H9 (cell line): ENCODE measurements at regions not wholly inside any gene's neighbourhood (a gene's known extent, or its start where the extent isn't known, plus 50 kb on each side); places are given as distances from the start of the nearest gene placed in this dataset.

Source experiments
- DNase-seq: peaks from one replicate; pipeline ENCODE4 v3.0.0-alpha.2; 2017
- H2AFZ ChIP-seq: one replicate; pipeline ENCODE4 v1.6.1; 2013; ENCODE audit warnings: mild to moderate bottlenecking, low read length, control low read depth, moderate library complexity
- H2AK5ac ChIP-seq: 2 replicates; pipeline ENCODE4 v1.6.1; 2013; ENCODE audit warnings: low read length, control low read depth, mixed read lengths; ENCODE audit not compliant: insufficient read length
- H2BK120ac ChIP-seq: one replicate; pipeline ENCODE4 v1.6.1; 2013; ENCODE audit warnings: low read depth, mild to moderate bottlenecking, low read length, control low read depth, inconsistent platforms; ENCODE audit not compliant: poor library complexity, severe bottlenecking
- H2BK12ac ChIP-seq: 2 replicates; pipeline ENCODE4 v1.6.1; 2013; ENCODE audit warnings: low read length, control low read depth, mixed read lengths, low read depth; ENCODE audit not compliant: insufficient read length
- H2BK15ac ChIP-seq: 2 replicates; pipeline ENCODE4 v1.6.1; 2013; ENCODE audit warnings: low read depth, low read length, control low read depth
- H2BK20ac ChIP-seq: one replicate; pipeline ENCODE4 v1.6.1; 2013; ENCODE audit warnings: low read depth, mild to moderate bottlenecking, low read length, control low read depth, inconsistent platforms; ENCODE audit not compliant: poor library complexity, severe bottlenecking
- H2BK5ac ChIP-seq: 2 replicates; pipeline ENCODE4 v1.6.1; 2013; ENCODE audit warnings: low read length, control low read depth, mixed read lengths; ENCODE audit not compliant: insufficient read length
- H3K14ac ChIP-seq: 2 replicates; pipeline ENCODE4 v1.6.1; 2013; ENCODE audit warnings: low read length, control low read depth; ENCODE audit not compliant: insufficient read depth
- H3K18ac ChIP-seq: 2 replicates; pipeline ENCODE4 v1.6.1; 2013; ENCODE audit warnings: low read depth, mild to moderate bottlenecking, mixed read lengths, low read length, control low read depth; ENCODE audit not compliant: insufficient read length
- H3K23ac ChIP-seq: 2 replicates; pipeline ENCODE4 v1.6.1; 2013; ENCODE audit warnings: low read length, control low read depth, mixed read lengths, low read depth; ENCODE audit not compliant: insufficient read length
- H3K23me2 ChIP-seq: 2 replicates; pipeline ENCODE4 v1.6.1; 2013; ENCODE audit warnings: low read depth, mild to moderate bottlenecking, mixed read lengths, low read length, control low read depth; ENCODE audit not compliant: insufficient read length, poor library complexity, severe bottlenecking
- H3K27ac ChIP-seq: 2 replicates; pipeline ENCODE4 v1.5.1; 2013; ENCODE audit warnings: low read length, control low read depth, mixed read lengths, low read depth; ENCODE audit not compliant: insufficient read length
- H3K27me3 ChIP-seq: 2 replicates; pipeline ENCODE4 v1.6.1; 2013; ENCODE audit warnings: low read length, control low read depth, inconsistent platforms; ENCODE audit not compliant: insufficient read depth
- H3K4ac ChIP-seq: 2 replicates; pipeline ENCODE4 v1.6.1; 2013; ENCODE audit warnings: low read depth, mild to moderate bottlenecking, control low read depth, inconsistent platforms, low read length, moderate library complexity
- H3K4me1 ChIP-seq: 2 replicates; pipeline ENCODE4 v1.6.1; 2013; ENCODE audit warnings: low read length, control low read depth, inconsistent platforms; ENCODE audit not compliant: insufficient read depth
- H3K4me2 ChIP-seq: 2 replicates; pipeline ENCODE4 v1.6.1; 2013; ENCODE audit warnings: low read length, control low read depth, mixed read lengths; ENCODE audit not compliant: insufficient read length, insufficient read depth
- H3K56ac ChIP-seq: 2 replicates; pipeline ENCODE4 v1.6.1; 2013; ENCODE audit warnings: low read depth, mild to moderate bottlenecking, mixed read lengths, low read length, control low read depth; ENCODE audit not compliant: insufficient read length
- H3K79me1 ChIP-seq: 2 replicates; pipeline ENCODE4 v1.6.1; 2013; ENCODE audit warnings: low read depth, mild to moderate bottlenecking, moderate library complexity, low read length, control low read depth, inconsistent platforms; ENCODE audit not compliant: insufficient read depth, poor library complexity, severe bottlenecking
- H3K79me2 ChIP-seq: 2 replicates; pipeline ENCODE4 v1.6.1; 2013; ENCODE audit warnings: low read length, control low read depth, inconsistent platforms; ENCODE audit not compliant: insufficient read depth
- H3K9ac ChIP-seq: 2 replicates; pipeline ENCODE4 v1.6.1; 2013; ENCODE audit warnings: low read length, control low read depth, mixed read lengths; ENCODE audit not compliant: insufficient read length; ENCODE audit errors: extremely low read depth
- H3K9me3 ChIP-seq: one replicate; pipeline ENCODE4 v1.6.1; 2013; ENCODE audit warnings: low read depth, low read length, inconsistent platforms; ENCODE audit not compliant: control insufficient read depth
- H3T11ph ChIP-seq: one replicate; pipeline ENCODE4 v1.6.1; 2013; ENCODE audit warnings: mild to moderate bottlenecking, low read length, control low read depth, inconsistent platforms
- H4K20me1 ChIP-seq: one replicate; pipeline ENCODE4 v1.6.1; 2013; ENCODE audit not compliant: control insufficient read depth, insufficient read length, insufficient read depth
- H4K5ac ChIP-seq: 2 replicates; pipeline ENCODE4 v1.6.1; 2013; ENCODE audit warnings: low read depth, mild to moderate bottlenecking, mixed read lengths, low read length, control low read depth; ENCODE audit not compliant: insufficient read length
- H4K8ac ChIP-seq: replicated peaks from 2 replicates; pipeline ENCODE4 v1.6.1; 2013; ENCODE audit warnings: low read length, control low read depth, mixed read lengths, low read depth; ENCODE audit not compliant: insufficient read length
- H4K91ac ChIP-seq: 2 replicates; pipeline ENCODE4 v1.6.1; 2013; ENCODE audit warnings: low read depth, mild to moderate bottlenecking, moderate library complexity, mixed read lengths, low read length, control low read depth; ENCODE audit not compliant: insufficient read length
- H3K27ac Mint-ChIP-seq, 3 experiments: 2 replicates in 2 of 3; 3 replicates in 1 of 3; pipeline ENCODE4 v1.8.0; 2020 to 2021; ENCODE audit warnings: mixed read lengths in 3 of 3, mild to moderate bottlenecking in 1 of 3, moderate library complexity in 1 of 3
- H3K27me3 Mint-ChIP-seq: 2 replicates; pipeline ENCODE4 v1.8.0; 2021; ENCODE audit warnings: low read depth, mild to moderate bottlenecking, moderate library complexity, mixed read lengths
- H3K36me3 Mint-ChIP-seq, 3 experiments: 2 replicates in 2 of 3; 3 replicates in 1 of 3; pipeline ENCODE4 v1.8.0; 2020 to 2021; ENCODE audit warnings: low read depth in 3 of 3, mixed read lengths in 3 of 3; ENCODE audit not compliant: insufficient read depth in 1 of 3
- H3K4me1 Mint-ChIP-seq, 2 experiments: 2 replicates each; pipeline ENCODE4 v1.8.0; 2020; ENCODE audit warnings: mixed read lengths in 2 of 2
- H3K4me3 Mint-ChIP-seq, 2 experiments: 2 replicates in 1 of 2; 3 replicates in 1 of 2; pipeline ENCODE4 v1.8.0; 2020 to 2021; ENCODE audit warnings: mild to moderate bottlenecking in 2 of 2, mixed read lengths in 2 of 2, moderate library complexity in 1 of 2
- H3K9me3 Mint-ChIP-seq, 2 experiments: 2 replicates in 1 of 2; 3 replicates in 1 of 2; pipeline ENCODE4 v1.8.0; 2020; ENCODE audit warnings: mild to moderate bottlenecking in 2 of 2, mixed read lengths in 2 of 2, moderate library complexity in 1 of 2
- WGBS: extraction: QIAGEN DNeasy Blood & Tissue Kit; methylation state at CpG from one replicate; pipeline ENCODE4 v1.1.7; 2013; ENCODE audit warnings: missing lambda C conversion rate, low lambda C conversion rate, mixed read lengths; ENCODE audit not compliant: insufficient read length; ENCODE audit errors: extremely low coverage; 5-methylcytosine and 5-hydroxymethylcytosine counted together
- TF ChIP-seq, protein P1 (sequence below): fragments of 200-600 bp; sonication (generic); conservative IDR thresholded peaks from 3 replicates; pipeline ENCODE4 v1.8.0; 2021; ENCODE audit warnings: antibody characterized with exemption, mild to moderate bottlenecking

DNA sequence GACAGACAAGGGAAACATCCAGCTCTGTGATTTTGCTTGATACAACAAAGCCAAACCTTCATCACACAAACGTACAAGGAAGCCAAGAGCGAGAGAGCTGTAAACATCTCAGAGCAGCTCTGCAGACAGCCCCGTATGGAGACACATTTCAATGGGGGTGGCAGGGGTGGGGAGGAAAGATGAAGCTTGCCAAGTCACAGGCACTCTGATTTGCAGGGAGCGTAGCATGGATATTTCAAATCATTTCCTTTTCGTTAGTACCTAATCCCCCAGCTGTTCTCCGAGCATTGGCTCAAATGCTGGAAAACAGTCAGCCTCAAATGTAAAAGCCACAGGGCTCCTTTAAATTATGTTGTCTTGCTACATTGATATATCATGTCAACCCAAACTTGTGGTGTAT lies 458.9 kb upstream of the CADM1 start:
- H3K4me1 ChIP-seq: no peaks in the 10 kb centered on the region; the same call in 1 of the 2 replicates
- H2BK15ac ChIP-seq: no peak overlapping the region
- no peak overlapping the region for H4K91ac ChIP-seq
- no peak overlapping the region for H2BK20ac ChIP-seq
- Mint-ChIP-seq H3K9me3 (peaks cover 3 to 7% of the 10 kb centered on the region in 2 experiments; a peak in 3 of 5 replicates), H3K4me1 (peaks cover 21 to 45% of the 10 kb centered on the region in 2 experiments), H3K36me3 (no peaks in the 10 kb centered on the region), H3K27me3 (peaks cover 86% of the 10 kb centered on the region), H3K4me3 (no peak overlapping the region), H3K27ac (no peak overlapping the region)
- no peaks in the 10 kb centered on the region for H3K79me1 ChIP-seq
- H3K79me2 ChIP-seq: no peaks in the 10 kb centered on the region
- H3K27me3 ChIP-seq: no peaks in the 10 kb centered on the region; the same call in 1 of the 2 replicates
- TF ChIP-seq, protein P1, sequence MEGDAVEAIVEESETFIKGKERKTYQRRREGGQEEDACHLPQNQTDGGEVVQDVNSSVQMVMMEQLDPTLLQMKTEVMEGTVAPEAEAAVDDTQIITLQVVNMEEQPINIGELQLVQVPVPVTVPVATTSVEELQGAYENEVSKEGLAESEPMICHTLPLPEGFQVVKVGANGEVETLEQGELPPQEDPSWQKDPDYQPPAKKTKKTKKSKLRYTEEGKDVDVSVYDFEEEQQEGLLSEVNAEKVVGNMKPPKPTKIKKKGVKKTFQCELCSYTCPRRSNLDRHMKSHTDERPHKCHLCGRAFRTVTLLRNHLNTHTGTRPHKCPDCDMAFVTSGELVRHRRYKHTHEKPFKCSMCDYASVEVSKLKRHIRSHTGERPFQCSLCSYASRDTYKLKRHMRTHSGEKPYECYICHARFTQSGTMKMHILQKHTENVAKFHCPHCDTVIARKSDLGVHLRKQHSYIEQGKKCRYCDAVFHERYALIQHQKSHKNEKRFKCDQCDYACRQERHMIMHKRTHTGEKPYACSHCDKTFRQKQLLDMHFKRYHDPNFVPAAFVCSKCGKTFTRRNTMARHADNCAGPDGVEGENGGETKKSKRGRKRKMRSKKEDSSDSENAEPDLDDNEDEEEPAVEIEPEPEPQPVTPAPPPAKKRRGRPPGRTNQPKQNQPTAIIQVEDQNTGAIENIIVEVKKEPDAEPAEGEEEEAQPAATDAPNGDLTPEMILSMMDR: no peak
- no CpG with 5 or more reads among the region's 6 CpGs for WGBS
- H3T11ph ChIP-seq: no peak overlapping the region
- H3K23ac ChIP-seq: no peak overlapping the region
- H3K23me2 ChIP-seq: no peaks in the 10 kb centered on the region
- H2BK120ac ChIP-seq: no peak overlapping the region
- H4K8ac ChIP-seq: no peak overlapping the region
- no peak overlapping the region for H2AK5ac ChIP-seq
- H4K5ac ChIP-seq: no peak overlapping the region
- H4K20me1 ChIP-seq: no peaks in the 10 kb centered on the region
- no peak overlapping the region for H3K56ac ChIP-seq
- H3K9ac ChIP-seq: no peak overlapping the region
- H3K4ac ChIP-seq: no peak overlapping the region
- H3K4me2 ChIP-seq: no peak overlapping the region
- DNase-seq: no peak
- no peak overlapping the region for H2AFZ ChIP-seq
- no peak overlapping the region for H2BK12ac ChIP-seq
- H2BK5ac ChIP-seq: no peak overlapping the region
- H3K18ac ChIP-seq: no peak overlapping the region
- no peak overlapping the region for H3K14ac ChIP-seq
- H3K9me3 ChIP-seq: no peaks in the 10 kb centered on the region
- no peak overlapping the region for H3K27ac ChIP-seq
